Stimulated activated CD4-positive, alpha-beta T cell treated with anti-CD3 and anti-CD28 coated beads, Interleukin-12 subunit alpha, Interleukin-12 subunit beta, amount 100 ng/mL, for 48 hours (primary cell): ENCODE measurements at regions not wholly inside any gene's neighbourhood (a gene's known extent, or its start where the extent isn't known, plus 50 kb on each side); places are given as distances from the start of the nearest gene placed in this dataset.

ENCODE experiments used
- DNase-seq, 3 donors: peaks; one replicate each; pipeline ENCODE4 v3.0.0-alpha.2; 2020; ENCODE audit warnings: low read depth in 2 of 3, low spot score in 1 of 3

GRCh38 chr13:22717036-22717435 is 463.7 kb upstream of the SGCG start:
- DNase-seq, result no peak

DNA sequence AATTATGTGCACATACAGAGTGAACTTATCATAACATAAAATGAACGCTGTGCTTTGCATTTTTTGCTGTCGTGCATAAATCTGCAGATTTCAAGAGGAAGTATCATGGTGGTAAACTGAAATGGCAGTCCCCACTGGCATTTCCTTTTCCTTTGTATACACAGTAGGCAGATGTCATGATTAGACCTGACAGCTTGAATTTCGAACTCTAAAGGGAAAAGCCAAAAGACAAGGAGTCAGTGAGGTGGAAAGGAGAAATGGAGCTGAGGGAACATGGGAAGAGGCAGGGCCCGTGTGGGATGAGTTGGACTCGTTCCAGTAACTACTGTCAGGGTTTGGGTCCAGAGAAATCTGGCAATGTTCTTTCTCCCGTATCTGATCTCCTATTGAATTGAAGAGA is 454.1 kb upstream of the SGCG start:
- no peak for DNase-seq

DNA sequence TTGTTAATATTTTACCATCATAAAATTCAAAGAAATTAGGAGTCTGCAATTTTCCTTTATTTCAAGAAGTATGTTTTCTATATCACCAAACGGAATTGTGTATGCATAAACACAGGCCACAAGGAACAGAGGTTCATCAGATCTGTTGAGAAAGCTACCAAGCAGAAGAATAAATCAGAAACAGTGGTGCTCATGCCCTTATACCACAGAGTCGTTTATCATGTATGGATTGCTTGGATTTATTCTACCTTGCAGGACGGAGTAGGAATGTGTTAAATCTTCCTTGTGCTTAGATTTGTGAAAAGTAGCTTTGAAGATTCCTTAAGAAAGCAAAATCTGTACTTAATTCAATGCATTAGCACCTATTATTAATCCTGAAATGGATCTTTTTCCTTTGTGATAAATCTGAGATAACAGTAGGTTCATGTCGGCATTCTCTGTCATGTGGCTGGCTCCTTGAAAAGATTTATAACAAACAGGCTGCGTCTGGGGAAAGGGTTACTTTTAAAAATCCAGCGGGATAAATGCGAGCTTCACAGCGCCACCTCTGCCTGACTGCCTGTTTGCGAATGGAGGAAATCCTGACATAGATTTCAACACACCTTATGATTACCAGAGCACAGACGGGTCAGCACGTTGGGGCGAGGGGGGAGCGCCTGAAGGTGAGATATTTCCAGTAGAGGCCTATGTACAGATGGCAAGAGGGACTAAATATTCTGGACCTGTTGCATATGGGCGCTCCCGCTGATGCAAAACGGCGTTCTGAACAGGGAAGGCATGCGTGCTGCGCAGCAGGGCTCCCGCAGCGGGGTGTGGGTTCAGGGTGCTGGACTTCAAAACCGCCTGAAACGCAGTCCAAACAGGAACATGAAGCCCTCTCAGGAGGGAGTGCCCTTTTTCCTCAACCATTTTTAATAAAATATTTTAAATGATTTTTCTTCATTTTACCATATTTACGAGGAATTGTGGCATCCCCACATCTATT is 445.5 kb upstream of the SGCG start:
- no peak for DNase-seq

GRCh38 chr13:22736084-22736767 is 444.6 kb upstream of the SGCG start:
- no peak for DNase-seq

DNA sequence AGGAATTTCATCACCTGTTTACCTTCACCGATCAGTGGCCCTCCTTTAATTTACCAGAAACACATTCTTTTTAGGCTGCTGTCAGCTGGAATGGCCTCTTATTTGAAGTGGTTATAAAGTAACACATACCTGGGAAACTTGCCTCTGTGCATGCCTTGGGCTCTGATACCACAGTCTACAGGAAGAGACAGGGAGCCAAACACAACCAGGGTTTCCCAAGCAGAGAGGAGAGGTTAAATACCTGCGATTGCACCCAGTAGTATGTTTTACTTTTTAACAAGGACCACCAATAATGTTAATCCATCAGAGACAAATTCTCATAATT is 444.0 kb upstream of the SGCG start:
- no peak for DNase-seq

DNA sequence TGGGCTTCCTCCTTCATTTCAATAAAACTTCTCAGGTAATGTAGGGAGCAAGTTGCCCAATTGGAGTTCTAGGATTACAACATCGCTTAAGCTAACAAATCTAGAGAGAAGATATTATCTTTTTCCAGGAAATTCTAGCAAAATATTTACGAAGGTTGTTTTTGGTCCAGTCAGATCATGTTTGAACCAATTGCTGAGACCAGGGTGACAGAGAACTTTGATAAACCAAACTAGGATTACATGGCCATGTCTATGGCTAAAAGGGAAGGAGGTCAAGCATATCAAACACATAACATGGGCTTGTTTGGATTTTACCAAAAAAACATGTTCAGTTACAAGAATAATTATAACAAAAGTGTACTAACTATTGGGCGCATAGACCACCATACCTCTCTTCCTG is 442.4 kb upstream of the SGCG start:
- no peak for DNase-seq

GRCh38 chr13:22740264-22740663 is 440.5 kb upstream of the SGCG start:
- DNase-seq, result no peak

- DNase-seq, result no peak
These were observed 435.9 kb upstream of the SGCG start for GRCh38 chr13:22744688-22745452.

DNA sequence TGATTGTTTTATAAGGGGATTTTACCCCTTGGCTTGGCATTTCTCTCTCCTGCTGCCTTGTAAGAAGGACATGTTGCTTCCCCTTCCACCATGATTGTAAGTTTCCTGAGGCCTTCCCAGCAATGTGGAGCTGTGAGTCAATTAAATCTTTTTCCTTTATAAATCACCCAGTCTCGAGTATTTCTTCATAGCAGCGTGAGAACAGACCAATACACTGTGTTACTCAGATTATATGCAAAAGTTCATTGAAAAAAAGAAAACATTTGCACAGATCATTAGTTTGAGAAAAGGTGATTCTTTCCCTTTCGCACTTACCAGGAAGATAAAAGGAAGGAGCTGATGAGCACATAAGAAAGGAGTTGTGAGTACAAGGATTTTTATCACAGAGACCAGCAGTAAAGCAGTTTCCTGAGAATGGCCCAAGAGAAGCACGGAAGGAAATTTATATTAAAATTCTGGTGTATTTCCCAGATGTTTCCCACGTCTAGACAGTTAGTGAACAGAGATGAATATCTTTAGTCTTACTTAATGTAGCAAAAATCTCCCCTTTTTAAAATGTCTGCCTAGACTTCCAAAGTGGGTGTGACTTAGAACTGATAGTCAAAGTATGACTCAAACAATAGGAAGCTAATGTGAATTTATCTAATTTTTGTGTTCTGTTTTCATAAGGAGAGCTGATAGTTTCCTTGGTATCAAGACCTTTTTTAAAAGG is 431.8 kb upstream of the SGCG start:
- no peak for DNase-seq

- DNase-seq, result no peak
These were observed 431.2 kb upstream of the SGCG start for GRCh38 chr13:22749626-22750025.

DNA sequence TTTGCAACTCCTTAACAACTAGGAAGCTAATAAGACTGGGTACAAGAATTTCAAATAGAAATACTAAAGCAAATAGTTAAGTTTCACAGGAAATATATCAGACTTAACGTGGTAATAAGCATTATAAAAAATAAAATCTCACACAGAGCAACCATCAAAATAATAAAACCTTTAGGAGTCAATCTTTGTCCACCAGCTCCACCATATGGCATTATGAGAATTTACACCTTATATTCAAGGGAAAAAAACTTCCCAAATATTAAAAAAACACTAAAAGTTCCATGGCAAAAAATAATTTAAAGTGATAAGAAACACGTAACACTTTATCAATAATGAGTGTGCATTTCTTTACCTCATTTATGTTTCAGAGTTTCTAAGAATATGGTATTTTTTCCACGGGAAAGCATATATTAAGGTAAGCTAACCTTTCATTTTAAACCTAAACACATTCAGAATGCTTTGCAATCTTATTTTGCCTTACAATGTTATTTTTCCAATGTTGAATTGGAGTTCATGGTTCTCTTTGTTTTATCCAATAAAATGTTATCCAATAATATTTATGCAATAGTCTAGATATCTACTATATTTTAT is 423.2 kb upstream of the SGCG start:
- no peak for DNase-seq

DNA sequence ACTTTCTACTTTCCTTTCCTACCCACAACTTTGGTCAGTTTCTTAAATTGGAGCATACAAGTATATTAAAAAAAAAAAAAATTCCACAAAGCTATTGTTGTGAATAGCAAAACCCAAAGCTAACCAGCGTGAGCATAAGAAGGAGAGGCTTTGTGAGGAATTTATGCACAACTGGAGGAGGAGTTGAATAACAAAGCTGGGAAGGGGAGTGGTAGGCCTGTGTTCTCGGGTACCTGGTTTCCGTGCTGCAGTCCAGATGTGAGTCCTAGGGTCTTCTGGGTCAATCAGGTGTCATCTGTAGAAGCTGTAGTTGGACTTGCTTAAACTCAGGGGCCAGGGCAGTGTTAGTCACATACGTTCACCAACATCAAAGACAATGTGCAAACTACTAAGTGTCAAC is 422.5 kb upstream of the SGCG start:
- DNase-seq, result no peak

DNA sequence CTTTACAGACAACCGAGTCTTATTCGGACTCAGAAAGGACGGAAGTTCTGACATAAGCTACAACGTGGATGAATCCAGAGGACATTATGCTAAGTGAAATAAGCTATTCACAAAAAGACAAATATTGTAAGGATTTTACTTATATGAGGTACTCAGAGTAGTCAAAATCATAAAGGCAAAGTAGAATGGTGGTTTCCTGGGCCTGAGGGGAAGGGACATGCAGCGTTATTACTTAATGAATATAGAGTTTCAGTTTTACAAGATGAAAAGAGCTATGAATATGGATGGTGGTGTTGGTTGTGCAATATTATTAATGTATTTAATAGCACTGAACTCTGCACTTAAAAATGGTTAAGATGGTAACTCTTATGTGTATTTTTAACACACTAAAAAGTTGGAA is 419.1 kb upstream of the SGCG start:
- DNase-seq, result no peak

DNA sequence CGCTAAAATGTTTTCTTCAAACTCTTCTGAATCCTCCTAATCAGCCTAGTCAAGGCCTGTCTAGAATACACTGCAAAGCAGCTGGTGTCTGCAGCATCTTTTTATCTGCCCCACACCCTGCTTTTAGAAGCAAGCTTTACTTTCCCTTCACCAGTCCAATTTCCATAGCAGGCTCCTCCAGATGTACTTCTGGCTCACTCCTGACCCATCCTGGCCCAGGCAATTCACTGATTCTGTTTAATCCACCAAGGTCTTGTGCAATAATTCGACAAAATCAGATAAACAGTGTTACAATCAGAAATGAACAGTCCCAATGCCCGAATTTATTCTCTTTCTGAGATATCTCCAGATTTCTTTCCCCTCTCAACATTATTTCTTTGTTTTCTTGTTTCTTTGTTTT is 415.2 kb upstream of the SGCG start:
- no peak for DNase-seq

DNA sequence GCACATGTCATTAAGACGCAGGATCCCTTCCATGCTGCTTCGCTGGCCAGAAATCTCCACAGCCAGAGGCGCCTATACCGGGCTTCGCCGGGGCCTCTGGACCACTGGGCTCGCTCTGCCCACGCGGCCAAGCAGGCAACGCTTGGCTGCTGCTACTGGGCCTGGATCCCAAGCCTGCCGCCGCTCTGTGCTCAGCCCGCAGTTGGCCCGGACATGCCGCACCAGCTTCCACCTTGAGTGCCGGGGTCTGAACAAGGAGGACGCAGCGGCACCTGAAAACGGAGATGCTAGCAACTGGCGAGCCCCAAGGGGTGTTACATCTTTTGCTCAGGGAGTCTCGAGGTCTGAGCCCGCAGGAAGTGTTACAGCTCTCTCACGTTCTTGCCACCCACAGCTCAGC is 409.9 kb upstream of the SGCG start:
- DNase-seq, result no peak

GRCh38 chr13:22773465-22773864 is 407.3 kb upstream of the SGCG start:
- DNase-seq, result no peak

- no peak for DNase-seq
These were observed 404.2 kb upstream of the SGCG start for GRCh38 chr13:22776394-22777186.

DNA sequence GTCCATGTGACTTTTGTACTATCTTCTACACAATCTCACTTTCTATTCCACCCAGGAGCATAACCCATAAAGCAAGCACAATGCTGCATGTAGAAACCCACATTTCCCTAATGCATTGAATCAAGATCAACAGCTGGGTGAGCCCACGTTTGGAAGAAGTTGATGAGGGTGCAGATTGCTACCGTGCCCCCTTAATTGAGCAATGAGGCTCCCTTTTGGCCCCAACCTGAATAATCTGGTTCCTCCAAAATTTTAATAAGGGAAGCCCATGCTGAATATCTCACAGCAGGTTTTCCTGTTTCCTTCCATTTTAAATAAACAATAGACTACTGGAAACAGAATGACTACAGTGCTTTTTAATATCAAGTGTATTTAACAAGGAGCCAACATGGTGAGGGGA is 403.6 kb upstream of the SGCG start:
- DNase-seq, result no peak

DNA sequence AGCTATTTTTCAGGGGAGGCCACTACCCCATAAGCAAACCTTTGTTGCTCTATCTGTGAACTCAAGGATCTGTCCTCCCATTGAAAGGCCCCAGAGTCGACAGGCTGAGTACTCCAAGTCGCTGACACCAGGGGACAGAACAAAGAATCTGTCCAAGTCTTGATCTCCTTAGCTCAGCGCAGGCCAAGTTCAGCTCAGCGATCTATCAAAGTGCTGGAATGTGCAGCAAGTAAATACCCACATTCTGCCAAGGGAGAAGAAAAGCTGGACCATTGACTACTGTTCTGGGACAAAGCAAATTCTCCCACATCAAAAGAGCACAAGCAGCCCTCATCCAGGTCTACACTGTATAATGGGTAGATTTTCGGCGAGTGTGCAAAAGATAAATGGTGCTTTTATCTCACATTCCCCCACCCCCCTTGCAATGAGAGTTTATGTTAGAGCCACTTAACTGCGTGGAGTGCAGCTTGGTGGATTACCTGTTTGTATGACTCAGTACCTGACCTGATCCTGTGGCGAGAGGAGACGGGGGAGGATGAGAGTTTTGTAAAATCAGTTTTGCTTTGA is 391.7 kb upstream of the SGCG start:
- DNase-seq, result no peak

DNA sequence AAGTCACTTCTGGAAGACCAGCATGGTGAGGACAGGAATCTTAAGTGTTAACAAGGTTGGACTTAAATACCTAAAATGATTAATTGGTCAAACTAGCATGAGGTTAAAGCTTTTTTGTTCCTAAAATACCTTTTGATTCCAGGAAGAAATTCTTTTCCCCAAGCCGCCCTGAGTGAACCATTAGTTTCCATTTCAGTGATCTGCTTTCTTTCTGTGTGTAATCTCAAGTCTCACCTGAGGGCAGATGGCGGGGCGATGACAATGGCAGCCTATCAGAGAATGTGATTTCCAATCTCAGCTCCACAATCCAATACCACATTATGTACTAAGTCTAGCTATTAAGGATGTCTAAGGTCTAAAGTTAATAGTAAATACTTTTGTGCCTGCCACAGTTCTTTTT is 390.9 kb upstream of the SGCG start:
- no peak for DNase-seq
